Cardiac muscle cell (in vitro differentiated cells and primary cell): ENCODE measurements at regions not wholly inside any gene's neighbourhood (a gene's known extent, or its start where the extent isn't known, plus 50 kb on each side); places are given as distances from the start of the nearest gene placed in this dataset.

Source experiments
- DNase-seq, 2 donors: peaks; one replicate each; pipeline versions ENCODE4 v3.0.0 to v3.0.0-alpha.2; 2010 to 2017; ENCODE audit warnings: low read depth in 1 of 2, low spot score in 1 of 2
- H3K27ac ChIP-seq: fragments of 200-600 bp; sonication (generic); 2 replicates; pipeline ENCODE4 v1.5.1; 2016
- H3K27me3 ChIP-seq: fragments of 200-600 bp; sonication (generic); 2 replicates; pipeline ENCODE4 v1.6.0; 2016; ENCODE audit warnings: control low read depth
- H3K36me3 ChIP-seq: fragments of 200-600 bp; sonication (generic); 2 replicates; pipeline ENCODE4 v1.5.1; 2016; ENCODE audit warnings: control low read depth
- H3K4me1 ChIP-seq: fragments of 200-600 bp; sonication (generic); 2 replicates; pipeline ENCODE4 v1.8.1; 2017; ENCODE audit warnings: low read depth, mild to moderate bottlenecking, mixed run types
- H3K4me3 ChIP-seq: fragments of 200-600 bp; sonication (generic); 2 replicates; pipeline ENCODE4 v1.5.1; 2016; ENCODE audit warnings: mild to moderate bottlenecking
- H3K9me3 ChIP-seq: fragments of 200-600 bp; sonication (generic); 2 replicates; pipeline ENCODE4 v1.5.1; 2017; ENCODE audit warnings: low read depth, mild to moderate bottlenecking, control low read depth
- CTCF ChIP-seq: IDR thresholded peaks from 2 replicates; pipeline ENCODE4 v1.5.1; 2012; ENCODE audit warnings: low read depth, mild to moderate bottlenecking, low read length

- H3K9me3 ChIP-seq = no peaks in the 10 kb centered on the region
- no peaks in the 10 kb centered on the region for H3K36me3 ChIP-seq
- no peaks in the 10 kb centered on the region for H3K4me1 ChIP-seq
- no peak for TF ChIP-seq CTCF
- H3K27ac ChIP-seq = no peak overlapping the region
- H3K4me3 ChIP-seq = no peak overlapping the region
- no peak for DNase-seq
- H3K27me3 ChIP-seq = no peaks in the 10 kb centered on the region
Measured at GRCh38 chr2:138950486-138950885, 170.3 kb upstream of the NXPH2 start.

- H3K36me3 ChIP-seq = no peaks in the 10 kb centered on the region
- H3K27ac ChIP-seq = no peak overlapping the region
- TF ChIP-seq CTCF = no peak
Measured at GRCh38 chr2:138949517-138949916, 169.3 kb upstream of the NXPH2 start.

GRCh38 chr2:138948070-138948539, 167.9 kb upstream of the NXPH2 start:
- H3K27me3 ChIP-seq = no peaks in the 10 kb centered on the region
- H3K27ac ChIP-seq = no peak overlapping the region
- H3K4me1 ChIP-seq = no peaks in the 10 kb centered on the region
- H3K4me3 ChIP-seq = no peak overlapping the region
- no peaks in the 10 kb centered on the region for H3K36me3 ChIP-seq
- TF ChIP-seq CTCF = no peak
- DNase-seq = peak in 1 of 2 donors; percentile 98
- H3K9me3 ChIP-seq = no peaks in the 10 kb centered on the region

More at GRCh38 chr2:138949517-138949916, 169.3 kb upstream of the NXPH2 start:
- no peaks in the 10 kb centered on the region for H3K4me1 ChIP-seq
- no peak for DNase-seq
- no peak overlapping the region for H3K4me3 ChIP-seq
- no peaks in the 10 kb centered on the region for H3K27me3 ChIP-seq
- H3K9me3 ChIP-seq = no peaks in the 10 kb centered on the region

- H3K9me3 ChIP-seq = no peaks in the 10 kb centered on the region
- TF ChIP-seq CTCF = no peak
- no peaks in the 10 kb centered on the region for H3K27me3 ChIP-seq
- no peak for DNase-seq
- H3K27ac ChIP-seq = no peak overlapping the region
- no peaks in the 10 kb centered on the region for H3K36me3 ChIP-seq
- no peak overlapping the region for H3K4me3 ChIP-seq
- no peaks in the 10 kb centered on the region for H3K4me1 ChIP-seq
Measured at GRCh38 chr2:138943470-138943869, 163.3 kb upstream of the NXPH2 start.

GRCh38 chr2:138942466-138942865, 162.3 kb upstream of the NXPH2 start:
- H3K27ac ChIP-seq = no peak overlapping the region
- no peaks in the 10 kb centered on the region for H3K36me3 ChIP-seq
- no peaks in the 10 kb centered on the region for H3K9me3 ChIP-seq
- no peak for TF ChIP-seq CTCF
- no peaks in the 10 kb centered on the region for H3K27me3 ChIP-seq
- no peak for DNase-seq
- no peak overlapping the region for H3K4me3 ChIP-seq
- H3K4me1 ChIP-seq = no peaks in the 10 kb centered on the region
